ENCODE measurements at regions not wholly inside any gene's neighbourhood (a gene's known extent, or its start where the extent isn't known, plus 50 kb on each side); places are given as distances from the start of the nearest gene placed in this dataset.

DNA sequence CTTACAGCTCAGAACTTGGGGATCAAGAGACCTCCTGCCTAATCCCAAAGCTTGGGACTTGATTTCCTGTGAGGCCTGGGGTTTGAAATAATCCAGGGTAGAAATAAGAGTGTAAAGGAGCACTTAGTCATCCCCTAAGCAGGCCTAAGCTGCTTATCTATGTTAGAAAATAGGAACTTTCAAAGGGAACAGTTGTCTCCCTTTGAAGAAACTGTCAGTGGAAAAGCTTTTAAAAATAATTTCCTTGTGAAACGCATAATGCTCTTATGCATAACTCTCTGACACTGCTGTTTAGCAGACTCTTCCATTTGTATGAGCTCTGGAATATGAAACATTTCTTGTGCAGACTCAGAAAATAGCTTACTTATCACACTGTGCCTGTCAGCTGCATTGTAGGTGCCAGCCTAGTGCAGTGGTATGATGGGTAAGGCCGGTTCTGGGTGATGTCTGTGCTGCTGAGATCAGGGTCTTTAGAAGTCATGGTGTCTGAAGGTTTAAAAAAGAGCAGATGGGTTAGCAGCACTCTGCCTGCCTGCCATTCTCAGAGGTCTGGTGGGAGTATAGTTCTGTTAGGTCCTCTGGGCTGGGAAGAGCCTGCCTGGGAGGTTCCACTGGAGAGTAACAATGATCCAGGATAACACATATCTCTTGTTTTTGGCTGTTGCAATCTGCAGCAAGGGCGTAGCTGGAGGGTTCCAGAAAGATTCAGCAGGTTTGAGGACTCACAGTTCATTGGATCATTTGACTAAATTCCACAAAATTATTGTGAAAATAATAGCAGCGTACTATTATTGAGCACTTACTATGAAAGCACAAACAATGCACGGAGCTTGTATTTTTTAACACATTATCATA is 283.2 kb upstream of the MEX3C start:
- TF ChIP-seq, protein P1, sequence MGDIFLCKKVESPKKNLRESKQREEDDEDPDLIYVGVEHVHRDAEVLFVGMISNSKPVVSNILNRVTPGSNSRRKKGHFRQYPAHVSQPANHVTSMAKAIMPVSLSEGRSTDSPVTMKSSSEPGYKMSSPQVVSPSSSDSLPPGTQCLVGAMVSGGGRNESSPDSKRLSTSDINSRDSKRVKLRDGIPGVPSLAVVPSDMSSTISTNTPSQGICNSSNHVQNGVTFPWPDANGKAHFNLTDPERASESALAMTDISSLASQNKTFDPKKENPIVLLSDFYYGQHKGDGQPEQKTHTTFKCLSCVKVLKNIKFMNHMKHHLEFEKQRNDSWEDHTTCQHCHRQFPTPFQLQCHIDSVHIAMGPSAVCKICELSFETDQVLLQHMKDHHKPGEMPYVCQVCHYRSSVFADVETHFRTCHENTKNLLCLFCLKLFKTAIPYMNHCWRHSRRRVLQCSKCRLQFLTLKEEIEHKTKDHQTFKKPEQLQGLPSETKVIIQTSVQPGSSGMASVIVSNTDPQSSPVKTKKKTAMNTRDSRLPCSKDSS (IDR thresholded peaks at IDR 0.05; ENCODE audit: low read depth, partially characterized antibody), result no peak
- no peak for TF ChIP-seq SRSF9 (IDR thresholded peaks at IDR 0.05; ENCODE audit: borderline replicate concordance, low read depth, low read length)

Data from K562 (cell line).